ENCODE measurements at regions not wholly inside any gene's neighbourhood (a gene's known extent, or its start where the extent isn't known, plus 50 kb on each side); places are given as distances from the start of the nearest gene placed in this dataset.
"Not testable (repeated sequence)": the region's sequence is repeated elsewhere in the genome, so short reads cannot be mapped to it uniquely, and the experiment has no call there.

DNA sequence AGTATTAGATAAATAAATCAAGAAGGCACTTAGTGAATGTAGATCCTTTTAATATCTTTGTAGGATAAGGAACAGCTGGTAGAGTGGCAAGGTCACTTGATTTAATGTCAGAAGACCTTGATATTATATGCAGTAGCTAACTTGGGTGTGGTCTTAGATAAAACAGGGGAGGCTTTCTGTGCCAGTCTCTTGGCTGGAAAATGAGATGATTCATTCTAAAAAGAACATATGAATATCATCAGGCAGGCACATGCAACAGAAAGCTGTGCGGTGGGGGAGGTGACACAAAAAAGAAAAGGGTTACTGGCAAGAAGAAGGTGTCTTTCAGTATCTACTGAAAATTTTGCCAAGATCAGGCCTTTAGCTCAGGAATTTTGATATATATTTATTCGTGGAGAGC lies 931.7 kb upstream of the CELF4 start:
- 86% methylated on average over 1 of the region's 2 CpGs for WGBS (ENCODE audit: insufficient coverage)
- Histone ChIP-seq H3K27me3 (ENCODE audit: control insufficient read depth, insufficient read depth, low read length) (no peaks in the 10 kb centered on the region), H3K4me1 (ENCODE audit: control insufficient read depth, insufficient read depth, low read length) (no peaks in the 10 kb centered on the region), H3K27ac (ENCODE audit: low read length) (no peak overlapping the region), H3K9me3 (ENCODE audit: control insufficient read depth, insufficient read depth, low read length) (no peaks in the 10 kb centered on the region), H3K36me3 (ENCODE audit: control insufficient read depth, insufficient read depth, low read length) (no peaks in the 10 kb centered on the region), H3K4me3 (ENCODE audit: low read length) (no peak overlapping the region)
- Mint-ChIP-seq H3K36me3 (no peaks in the 10 kb centered on the region), H3K9me3 (peaks cover 10 to 22% of the 10 kb centered on the region in 2 donors), H3K27ac (no peak overlapping the region), H3K4me1 (no peaks in the 10 kb centered on the region), H3K4me3 (no peak overlapping the region), H3K27me3 (ENCODE audit: low read depth in 2 of 2) (no peaks in the 10 kb centered on the region)
- no peak for DNase-seq
- TF ChIP-seq, protein P1, sequence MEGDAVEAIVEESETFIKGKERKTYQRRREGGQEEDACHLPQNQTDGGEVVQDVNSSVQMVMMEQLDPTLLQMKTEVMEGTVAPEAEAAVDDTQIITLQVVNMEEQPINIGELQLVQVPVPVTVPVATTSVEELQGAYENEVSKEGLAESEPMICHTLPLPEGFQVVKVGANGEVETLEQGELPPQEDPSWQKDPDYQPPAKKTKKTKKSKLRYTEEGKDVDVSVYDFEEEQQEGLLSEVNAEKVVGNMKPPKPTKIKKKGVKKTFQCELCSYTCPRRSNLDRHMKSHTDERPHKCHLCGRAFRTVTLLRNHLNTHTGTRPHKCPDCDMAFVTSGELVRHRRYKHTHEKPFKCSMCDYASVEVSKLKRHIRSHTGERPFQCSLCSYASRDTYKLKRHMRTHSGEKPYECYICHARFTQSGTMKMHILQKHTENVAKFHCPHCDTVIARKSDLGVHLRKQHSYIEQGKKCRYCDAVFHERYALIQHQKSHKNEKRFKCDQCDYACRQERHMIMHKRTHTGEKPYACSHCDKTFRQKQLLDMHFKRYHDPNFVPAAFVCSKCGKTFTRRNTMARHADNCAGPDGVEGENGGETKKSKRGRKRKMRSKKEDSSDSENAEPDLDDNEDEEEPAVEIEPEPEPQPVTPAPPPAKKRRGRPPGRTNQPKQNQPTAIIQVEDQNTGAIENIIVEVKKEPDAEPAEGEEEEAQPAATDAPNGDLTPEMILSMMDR (IDR thresholded peaks at IDR 0.05) = no peak
- intact Hi-C loops (cut with micrococcal nuclease) = no loop called here
- no peak for ATAC-seq

DNA sequence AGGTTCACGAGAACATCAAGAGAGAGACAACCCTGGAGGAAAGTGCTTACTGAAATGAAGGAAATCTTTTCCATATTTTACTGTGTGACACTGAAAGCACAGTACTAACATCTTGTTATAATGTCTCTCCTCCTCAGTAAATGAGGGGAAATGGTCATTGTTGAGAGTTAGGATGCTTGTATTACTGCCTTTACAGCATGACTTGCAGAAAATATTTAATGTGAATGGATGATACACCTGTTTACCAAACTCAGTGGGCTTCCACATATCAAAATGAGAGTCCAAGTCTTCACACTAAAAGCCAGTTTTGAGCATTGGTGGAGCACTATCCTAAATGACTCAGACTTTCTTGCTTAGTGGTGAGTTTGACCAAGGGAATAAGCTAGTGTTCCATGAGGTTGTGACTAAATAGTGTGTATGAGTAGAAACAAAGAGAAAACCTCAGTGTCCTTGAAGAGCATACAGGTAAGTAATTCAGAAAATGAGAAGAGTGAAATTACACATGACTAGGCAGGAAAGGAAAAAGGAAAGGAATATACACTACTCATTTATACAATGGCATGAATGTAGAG lies 930.7 kb upstream of the CELF4 start:
- Mint-ChIP-seq H3K27me3 (ENCODE audit: low read depth in 2 of 2) (no peaks in the 10 kb centered on the region), H3K4me3 (no peak overlapping the region), H3K9me3 (peaks cover 8 to 19% of the 10 kb centered on the region in 2 donors), H3K36me3 (no peaks in the 10 kb centered on the region), H3K27ac (no peak overlapping the region), H3K4me1 (no peaks in the 10 kb centered on the region)
- no peak for ATAC-seq
- H3K4me3 ChIP-seq (ENCODE audit: low read length) = no peak overlapping the region
- TF ChIP-seq, protein P1 (IDR thresholded peaks at IDR 0.05) = no peak
- no peaks in the 10 kb centered on the region for H3K27me3 ChIP-seq (ENCODE audit: control insufficient read depth, insufficient read depth, low read length)
- intact Hi-C loops (cut with micrococcal nuclease) = no loop called here
- no peak for DNase-seq
- H3K27ac ChIP-seq (ENCODE audit: low read length) = no peak overlapping the region
- WGBS (ENCODE audit: insufficient coverage) = 73% methylated on average over 1 of the region's 1 CpG
- no peaks in the 10 kb centered on the region for H3K4me1 ChIP-seq (ENCODE audit: control insufficient read depth, insufficient read depth, low read length)
- no peaks in the 10 kb centered on the region for H3K9me3 ChIP-seq (ENCODE audit: control insufficient read depth, insufficient read depth, low read length)
- no peaks in the 10 kb centered on the region for H3K36me3 ChIP-seq (ENCODE audit: control insufficient read depth, insufficient read depth, low read length)

DNA sequence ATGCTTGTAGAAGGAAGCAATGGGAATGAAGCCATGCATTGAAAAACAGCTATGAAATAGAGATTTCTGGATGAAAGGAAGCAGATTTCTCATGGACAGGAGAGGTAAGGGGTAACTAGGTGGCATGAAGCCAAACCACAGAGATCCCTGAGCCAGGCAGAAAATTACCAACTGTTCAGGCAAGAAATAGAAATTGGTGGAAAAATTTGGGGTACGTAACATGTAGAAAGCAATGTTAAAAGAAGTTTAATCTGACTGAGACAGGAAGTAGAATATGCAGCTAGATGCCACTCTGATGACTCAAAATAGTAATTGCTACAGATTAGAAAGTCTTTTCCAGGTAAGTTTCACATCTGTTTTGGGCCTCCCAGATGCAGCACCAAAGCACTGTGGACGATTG lies 928.5 kb upstream of the CELF4 start:
- 10% methylated on average over 2 of the region's 2 CpGs for WGBS (ENCODE audit: insufficient coverage)
- intact Hi-C loops (cut with micrococcal nuclease) = no loop called here
- ATAC-seq (no peak), DNase-seq (no peak)
- no peaks in the 10 kb centered on the region for H3K36me3 ChIP-seq (ENCODE audit: control insufficient read depth, insufficient read depth, low read length)
- H3K4me3 ChIP-seq (ENCODE audit: low read length) = no peak overlapping the region
- no peaks in the 10 kb centered on the region for H3K27me3 ChIP-seq (ENCODE audit: control insufficient read depth, insufficient read depth, low read length)
- no peak overlapping the region for H3K27ac ChIP-seq (ENCODE audit: low read length)
- Mint-ChIP-seq H3K4me3 (no peak overlapping the region), H3K27ac (no peak overlapping the region), H3K4me1 (no peaks in the 10 kb centered on the region), H3K9me3 (peaks cover 8 to 22% of the 10 kb centered on the region in 2 donors), H3K36me3 (no peaks in the 10 kb centered on the region), H3K27me3 (ENCODE audit: low read depth in 2 of 2) (no peaks in the 10 kb centered on the region)
- no peaks in the 10 kb centered on the region for H3K9me3 ChIP-seq (ENCODE audit: control insufficient read depth, insufficient read depth, low read length)
- no peaks in the 10 kb centered on the region for H3K4me1 ChIP-seq (ENCODE audit: control insufficient read depth, insufficient read depth, low read length)
- TF ChIP-seq, protein P1 (IDR thresholded peaks at IDR 0.05) = no peak

DNA sequence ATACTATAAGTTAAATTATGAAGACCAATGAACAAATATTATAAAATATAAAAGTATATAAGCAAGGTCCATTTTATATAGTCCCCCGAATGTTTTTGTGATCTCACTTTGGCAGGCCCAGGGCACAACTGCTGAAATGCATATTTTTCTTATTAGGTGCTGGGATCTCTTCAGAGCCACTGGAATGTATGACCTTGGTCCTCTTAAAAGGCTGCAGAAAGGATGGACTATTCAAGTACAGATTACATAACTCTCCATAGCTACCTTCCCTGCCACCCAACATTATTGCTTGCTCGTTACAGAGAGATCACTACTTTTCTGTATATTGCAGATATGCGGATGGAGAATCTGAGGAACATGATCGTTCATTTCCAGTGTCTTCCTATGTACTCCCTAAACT lies 925.6 kb upstream of the CELF4 start:
- DNase-seq = no peak
- no peaks in the 10 kb centered on the region for H3K4me1 Mint-ChIP-seq
- no peaks in the 10 kb centered on the region for H3K27me3 Mint-ChIP-seq (ENCODE audit: low read depth in 2 of 2)
- no peak for ATAC-seq
- 95% methylated on average over 4 of the region's 4 CpGs for WGBS (ENCODE audit: insufficient coverage)
- H3K27ac ChIP-seq (ENCODE audit: low read length) = no peak overlapping the region
- no peaks in the 10 kb centered on the region for H3K36me3 Mint-ChIP-seq
- H3K9me3 ChIP-seq (ENCODE audit: control insufficient read depth, insufficient read depth, low read length) = no peaks in the 10 kb centered on the region
- TF ChIP-seq, protein P1 (IDR thresholded peaks at IDR 0.05) = no peak
- peaks cover 7 to 18% of the 10 kb centered on the region in 2 donors for H3K9me3 Mint-ChIP-seq
- no peaks in the 10 kb centered on the region for H3K27me3 ChIP-seq (ENCODE audit: control insufficient read depth, insufficient read depth, low read length)
- no peak overlapping the region for H3K4me3 ChIP-seq (ENCODE audit: low read length)
- intact Hi-C loops (cut with micrococcal nuclease) = no loop called here
- H3K4me3 Mint-ChIP-seq = no peak overlapping the region
- no peaks in the 10 kb centered on the region for H3K36me3 ChIP-seq (ENCODE audit: control insufficient read depth, insufficient read depth, low read length)
- H3K27ac Mint-ChIP-seq = no peak overlapping the region
- no peaks in the 10 kb centered on the region for H3K4me1 ChIP-seq (ENCODE audit: control insufficient read depth, insufficient read depth, low read length)

DNA sequence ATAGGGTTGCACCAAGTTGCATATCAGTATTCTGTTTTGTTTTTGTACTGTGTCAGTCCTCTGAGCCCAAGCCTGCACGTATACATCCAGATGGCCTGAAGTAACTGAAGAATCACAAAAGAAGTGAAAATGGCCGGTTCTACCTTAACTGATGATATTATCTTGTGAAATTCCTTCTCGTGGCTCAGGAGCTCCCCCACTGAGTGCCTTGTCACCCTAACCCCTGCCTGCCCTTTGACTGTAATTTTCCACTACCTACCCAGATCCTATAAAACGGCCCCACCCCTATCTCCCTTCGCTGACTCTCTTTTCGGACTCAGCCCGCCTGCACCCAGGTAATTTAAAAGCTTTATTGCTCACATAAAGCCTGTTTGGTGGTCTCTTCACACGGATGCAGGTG lies 924.1 kb upstream of the CELF4 start:
- H3K27ac Mint-ChIP-seq; H3K9me3 ChIP-seq (ENCODE audit: control insufficient read depth, insufficient read depth, low read length); H3K27me3 ChIP-seq (ENCODE audit: control insufficient read depth, insufficient read depth, low read length); H3K4me1 Mint-ChIP-seq; H3K4me3 ChIP-seq (ENCODE audit: low read length); DNase-seq; intact Hi-C loops (cut with micrococcal nuclease); H3K27me3 Mint-ChIP-seq (ENCODE audit: low read depth in 2 of 2); H3K36me3 Mint-ChIP-seq; ATAC-seq; H3K36me3 ChIP-seq (ENCODE audit: control insufficient read depth, insufficient read depth, low read length); H3K4me1 ChIP-seq (ENCODE audit: control insufficient read depth, insufficient read depth, low read length); H3K4me3 Mint-ChIP-seq; H3K27ac ChIP-seq (ENCODE audit: low read length): not testable (repeated sequence)
- peaks cover 7 to 19% of the 10 kb centered on the region in 2 donors for H3K9me3 Mint-ChIP-seq
- WGBS (ENCODE audit: insufficient coverage) = 84% methylated on average over 8 of the region's 8 CpGs
